ENCODE measurements at regions not wholly inside any gene's neighbourhood (a gene's known extent, or its start where the extent isn't known, plus 50 kb on each side); places are given as distances from the start of the nearest gene placed in this dataset.

- CTCF ChIA-PET, result no interaction called here
Observed at GRCh38 chr7:32155712-32156111, 85.5 kb upstream of the PDE1C start.

GRCh38 chr7:32154797-32155196 lies 84.6 kb upstream of the PDE1C start:
- Mint-ChIP-seq H3K27me3 (no peaks in the 10 kb centered on the region), H3K4me3 (no peak overlapping the region), H3K36me3 (no peaks in the 10 kb centered on the region), H3K9me3 (no peaks in the 10 kb centered on the region), H3K4me1 (no peaks in the 10 kb centered on the region), H3K27ac (no peak overlapping the region)
- no peak for DNase-seq
- CTCF ChIA-PET, result no interaction called here

More at GRCh38 chr7:32155712-32156111, 85.5 kb upstream of the PDE1C start:
- H3K9me3 Mint-ChIP-seq, result no peaks in the 10 kb centered on the region
- no peaks in the 10 kb centered on the region for H3K36me3 Mint-ChIP-seq
- no peaks in the 10 kb centered on the region for H3K27me3 Mint-ChIP-seq
- no peak for DNase-seq
- H3K27ac Mint-ChIP-seq, result no peak overlapping the region
- no peaks in the 10 kb centered on the region for H3K4me1 Mint-ChIP-seq
- no peak overlapping the region for H3K4me3 Mint-ChIP-seq

GRCh38 chr7:32153006-32153405 lies 82.8 kb upstream of the PDE1C start:
- Mint-ChIP-seq H3K4me3 (no peak overlapping the region), H3K9me3 (no peaks in the 10 kb centered on the region), H3K27ac (no peak overlapping the region), H3K4me1 (no peaks in the 10 kb centered on the region), H3K27me3 (no peaks in the 10 kb centered on the region), H3K36me3 (no peaks in the 10 kb centered on the region)
- CTCF ChIA-PET, result no interaction called here
- no peak for DNase-seq

- CTCF ChIA-PET, result no interaction called here
Observed at GRCh38 chr7:32152576-32152975, 82.4 kb upstream of the PDE1C start.

GRCh38 chr7:32150589-32150988 lies 80.4 kb upstream of the PDE1C start:
- Mint-ChIP-seq H3K9me3 (no peaks in the 10 kb centered on the region), H3K36me3 (no peaks in the 10 kb centered on the region), H3K4me1 (no peaks in the 10 kb centered on the region), H3K27ac (no peak overlapping the region), H3K27me3 (no peaks in the 10 kb centered on the region), H3K4me3 (no peak overlapping the region)
- CTCF ChIA-PET, result interaction anchor here (1.2 kb wide), 1 partner anchor 11 kb away, joined by 3 read pairs; no protein-coding TSS in a partner anchor
- no peak for DNase-seq

More at GRCh38 chr7:32152576-32152975, 82.4 kb upstream of the PDE1C start:
- no peak for DNase-seq
- Mint-ChIP-seq H3K4me1 (no peaks in the 10 kb centered on the region), H3K36me3 (no peaks in the 10 kb centered on the region), H3K27ac (no peak overlapping the region), H3K27me3 (no peaks in the 10 kb centered on the region), H3K9me3 (no peaks in the 10 kb centered on the region), H3K4me3 (no peak overlapping the region)

GRCh38 chr7:32150039-32150438 lies 79.8 kb upstream of the PDE1C start:
- Mint-ChIP-seq H3K4me3 (no peak overlapping the region), H3K27ac (no peak overlapping the region), H3K36me3 (no peaks in the 10 kb centered on the region), H3K27me3 (no peaks in the 10 kb centered on the region), H3K9me3 (no peaks in the 10 kb centered on the region), H3K4me1 (no peaks in the 10 kb centered on the region)
- no peak for DNase-seq
- CTCF ChIA-PET, result interaction anchor here (1.2 kb wide), 1 partner anchor 11 kb away, joined by 3 read pairs; no protein-coding TSS in a partner anchor

- CTCF ChIA-PET, result no interaction called here
- no peaks in the 10 kb centered on the region for H3K27me3 Mint-ChIP-seq
- no peaks in the 10 kb centered on the region for H3K9me3 Mint-ChIP-seq
- DNase-seq, result no peak
- no peak overlapping the region for H3K27ac Mint-ChIP-seq
- H3K4me3 Mint-ChIP-seq, result no peak overlapping the region
- no peaks in the 10 kb centered on the region for H3K4me1 Mint-ChIP-seq
- no peaks in the 10 kb centered on the region for H3K36me3 Mint-ChIP-seq
Observed at GRCh38 chr7:32147546-32148268, 77.5 kb upstream of the PDE1C start.

GRCh38 chr7:32145911-32146310 lies 75.7 kb upstream of the PDE1C start:
- H3K36me3 Mint-ChIP-seq, result no peaks in the 10 kb centered on the region
- H3K27me3 Mint-ChIP-seq, result no peaks in the 10 kb centered on the region
- no peak for DNase-seq
- H3K4me1 Mint-ChIP-seq, result no peaks in the 10 kb centered on the region
- no peak overlapping the region for H3K4me3 Mint-ChIP-seq
- CTCF ChIA-PET, result interaction anchor here (1.0 kb wide), 1 partner anchor 55 kb away, joined by 3 read pairs; no protein-coding TSS in a partner anchor
- no peak overlapping the region for H3K27ac Mint-ChIP-seq
- H3K9me3 Mint-ChIP-seq, result no peaks in the 10 kb centered on the region

- Mint-ChIP-seq H3K36me3 (no peaks in the 10 kb centered on the region), H3K4me1 (no peaks in the 10 kb centered on the region), H3K4me3 (no peak overlapping the region), H3K27ac (no peak overlapping the region), H3K27me3 (no peaks in the 10 kb centered on the region), H3K9me3 (no peaks in the 10 kb centered on the region)
- CTCF ChIA-PET, result no interaction called here
- DNase-seq, result no peak
Observed at GRCh38 chr7:32144676-32145075, 74.5 kb upstream of the PDE1C start.

GRCh38 chr7:32143301-32143700 lies 73.1 kb upstream of the PDE1C start:
- Mint-ChIP-seq H3K36me3 (no peaks in the 10 kb centered on the region), H3K4me3 (no peak overlapping the region), H3K27ac (no peak overlapping the region), H3K4me1 (no peaks in the 10 kb centered on the region), H3K27me3 (no peaks in the 10 kb centered on the region), H3K9me3 (no peaks in the 10 kb centered on the region)
- CTCF ChIA-PET, result no interaction called here
- no peak for DNase-seq

GRCh38 chr7:32142649-32143048 lies 72.4 kb upstream of the PDE1C start:
- Mint-ChIP-seq H3K27me3 (no peaks in the 10 kb centered on the region), H3K27ac (no peak overlapping the region), H3K4me1 (no peaks in the 10 kb centered on the region), H3K9me3 (no peaks in the 10 kb centered on the region), H3K36me3 (no peaks in the 10 kb centered on the region), H3K4me3 (no peak overlapping the region)
- no peak for DNase-seq
- CTCF ChIA-PET, result no interaction called here

- Mint-ChIP-seq H3K27ac (no peak overlapping the region), H3K4me3 (no peak overlapping the region), H3K27me3 (no peaks in the 10 kb centered on the region), H3K9me3 (no peaks in the 10 kb centered on the region), H3K4me1 (no peaks in the 10 kb centered on the region), H3K36me3 (no peaks in the 10 kb centered on the region)
- no peak for DNase-seq
- CTCF ChIA-PET, result no interaction called here
Observed at GRCh38 chr7:32140210-32140939, 70.2 kb upstream of the PDE1C start.

- Mint-ChIP-seq H3K27ac (no peak overlapping the region), H3K27me3 (no peaks in the 10 kb centered on the region), H3K9me3 (peaks cover 1% of the 10 kb centered on the region), H3K36me3 (no peaks in the 10 kb centered on the region), H3K4me3 (no peak overlapping the region), H3K4me1 (no peaks in the 10 kb centered on the region)
- DNase-seq, result no peak
- CTCF ChIA-PET, result no interaction called here
Observed at GRCh38 chr7:32137059-32137458, 66.9 kb upstream of the PDE1C start.

GRCh38 chr7:32131091-32131490 lies 60.9 kb upstream of the PDE1C start:
- Mint-ChIP-seq H3K4me1 (no peaks in the 10 kb centered on the region), H3K9me3 (peaks cover 1% of the 10 kb centered on the region), H3K36me3 (no peaks in the 10 kb centered on the region), H3K4me3 (no peak overlapping the region), H3K27ac (no peak overlapping the region), H3K27me3 (no peaks in the 10 kb centered on the region)
- CTCF ChIA-PET, result no interaction called here
- DNase-seq, result no peak

- no peak overlapping the region for H3K4me3 Mint-ChIP-seq
- H3K27me3 Mint-ChIP-seq, result no peaks in the 10 kb centered on the region
- peaks cover 13% of the 10 kb centered on the region for H3K9me3 Mint-ChIP-seq
- CTCF ChIA-PET, result no interaction called here
- H3K4me1 Mint-ChIP-seq, result no peaks in the 10 kb centered on the region
- no peak overlapping the region for H3K27ac Mint-ChIP-seq
- H3K36me3 Mint-ChIP-seq, result no peaks in the 10 kb centered on the region
- DNase-seq, result no peak
Observed at GRCh38 chr7:32126843-32127242, 56.6 kb upstream of the PDE1C start.
